ENCODE measurements at regions not wholly inside any gene's neighbourhood (a gene's known extent, or its start where the extent isn't known, plus 50 kb on each side); places are given as distances from the start of the nearest gene placed in this dataset.
A peak's percentile ranks its signal among the peaks of the same experiment; 100 is the strongest.

- TF ChIP-seq ZNF592 (IDR thresholded peaks at IDR 0.05) (no peak), RAD21 (CRISPR knock-in tag; conservative IDR thresholded peaks at IDR 0.05 in 1 of 2, IDR thresholded peaks at IDR 0.05 in 1 of 2) (peak; percentile 93 to 94), SNRNP70 (optimal IDR thresholded peaks at IDR 0.05; ENCODE audit: low read depth, low read length) (no peak), KLF10 (CRISPR knock-in tag; IDR thresholded peaks at IDR 0.05) (no peak), ZNF551 (CRISPR knock-in tag; IDR thresholded peaks at IDR 0.05) (no peak), JUNB (CRISPR knock-in tag; conservative IDR thresholded peaks at IDR 0.05) (no peak), CREM (IDR thresholded peaks at IDR 0.05; ENCODE audit: low read depth) (0 out of 2 replicates have a peak, but pooled peaks have one; percentile 18), CBFB (CRISPR knock-in tag; IDR thresholded peaks at IDR 0.05) (no peak), PTBP1 (IDR thresholded peaks at IDR 0.05; ENCODE audit: low read depth, low read length) (no peak), SMC3 (conservative IDR thresholded peaks at IDR 0.05; ENCODE audit: insufficient read depth, low read depth, low read length) (peak; percentile 89), RERE (CRISPR knock-in tag; IDR thresholded peaks at IDR 0.05; ENCODE audit: borderline replicate concordance) (no peak), BCLAF1 (IDR thresholded peaks at IDR 0.05; ENCODE audit: borderline replicate concordance in 1 of 2, control insufficient read depth in 1 of 2, low read depth in 2 of 2, low read length in 1 of 2) (no peak), MTF1 (CRISPR knock-in tag; IDR thresholded peaks at IDR 0.05; ENCODE audit: borderline replicate concordance) (no peak), ZC3H4 (CRISPR knock-in tag; IDR thresholded peaks at IDR 0.05; ENCODE audit: borderline replicate concordance) (no peak), PHB (CRISPR knock-in tag; IDR thresholded peaks at IDR 0.05) (no peak)
Measured at GRCh38 chr1:176374967-176375569, 87.9 kb upstream of the PAPPA2 start (continued).
